HepG2 (cell line): ENCODE measurements at regions not wholly inside any gene's neighbourhood (a gene's known extent, or its start where the extent isn't known, plus 50 kb on each side); places are given as distances from the start of the nearest gene placed in this dataset.

Experiments
- FOXJ3 ChIP-seq: sonication (generic); formaldehyde crosslinking; IDR thresholded peaks from 2 replicates; pipeline ENCODE4 v1.4.0; 2020; ENCODE audit warnings: missing genetic modification reagents, mild to moderate bottlenecking, borderline replicate concordance
- TF ChIP-seq, protein P1 (sequence below): IDR thresholded peaks from 2 replicates; pipeline ENCODE4 v1.6.1; 2012; ENCODE audit warnings: inconsistent platforms

DNA sequence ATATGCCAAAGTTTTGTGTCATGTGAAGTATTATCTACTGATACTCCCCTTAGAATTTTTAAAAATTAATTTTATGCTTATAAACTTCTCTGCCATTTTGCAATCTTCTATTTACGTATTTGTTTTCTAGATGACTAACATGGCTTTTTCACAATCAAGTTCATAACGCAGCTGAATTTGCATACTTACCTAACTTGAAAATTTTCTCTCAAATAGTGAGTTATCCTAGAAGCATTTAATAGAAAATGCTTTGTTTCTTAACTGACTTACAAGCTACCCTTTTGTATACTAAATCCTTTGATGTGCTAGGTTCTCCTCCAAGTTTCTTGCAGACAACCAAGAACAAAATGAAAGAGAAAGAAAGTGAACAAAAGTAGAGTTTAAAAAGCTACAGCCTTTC is 683.5 kb downstream of the LIG4 start:
- TF ChIP-seq, protein P1, sequence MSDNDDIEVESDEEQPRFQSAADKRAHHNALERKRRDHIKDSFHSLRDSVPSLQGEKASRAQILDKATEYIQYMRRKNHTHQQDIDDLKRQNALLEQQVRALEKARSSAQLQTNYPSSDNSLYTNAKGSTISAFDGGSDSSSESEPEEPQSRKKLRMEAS = no peak
- no peak for TF ChIP-seq FOXJ3
